Upper lobe of left lung (tissue), 6 donors: ENCODE measurements at regions not wholly inside any gene's neighbourhood (a gene's known extent, or its start where the extent isn't known, plus 50 kb on each side); places are given as distances from the start of the nearest gene placed in this dataset.

Source experiments
- ATAC-seq, 2 donors: fragments of 200-7000 bp; cut with Tn5 transposase; one replicate each; pipeline ENCODE4 v1.9.1; 2022; ENCODE audit warnings: mild to moderate bottlenecking in 2 of 2, moderate library complexity in 2 of 2; ENCODE audit not compliant: low FRiP score in 2 of 2
- DNase-seq, 2 donors: peaks; one replicate each; pipeline ENCODE4 v3.0.0-alpha.2; 2019 to 2020
- H3K27ac ChIP-seq, 4 donors: fragments of 200-600 bp; sonication (generic); one replicate each; pipeline ENCODE4 v1.5.1; 2016 to 2019
- H3K27me3 ChIP-seq, 4 donors: fragments of 200-600 bp; sonication (generic); one replicate each; pipeline ENCODE4 v1.5.1; 2017 to 2019
- H3K36me3 ChIP-seq, 4 donors: fragments of 200-600 bp; sonication (generic); one replicate each; pipeline ENCODE4 v1.5.1; 2016 to 2019
- H3K4me1 ChIP-seq, 4 donors: fragments of 200-600 bp; sonication (generic); one replicate each; pipeline ENCODE4 v1.5.1; 2018 to 2019
- H3K4me3 ChIP-seq, 4 donors: fragments of 200-600 bp; sonication (generic); one replicate each; pipeline ENCODE4 v1.5.1; 2017 to 2019; ENCODE audit warnings: mild to moderate bottlenecking in 2 of 4, moderate library complexity in 1 of 4
- H3K9me3 ChIP-seq, 4 donors: fragments of 200-600 bp; sonication (generic); one replicate each; pipeline ENCODE4 v1.5.1; 2018 to 2019
- EP300 ChIP-seq, 4 donors: sonication (generic); formaldehyde crosslinking; IDR thresholded peaks; one replicate each; pipeline ENCODE4 v1.5.1; 2017; ENCODE audit warnings: antibody characterized with exemption in 4 of 4, control low read depth in 2 of 4
- POLR2A ChIP-seq, 4 donors: fragments of 450-650 bp; IDR thresholded peaks; one replicate each; pipeline ENCODE4 v1.5.1; 2016 to 2017; ENCODE audit warnings: antibody characterized with exemption in 4 of 4, mild to moderate bottlenecking in 2 of 4
- POLR2AphosphoS5 ChIP-seq, 2 donors: sonication (generic); formaldehyde crosslinking; IDR thresholded peaks; one replicate each; pipeline ENCODE4 v1.5.1; 2017; ENCODE audit warnings: antibody characterized with exemption in 2 of 2
- WGBS, 2 donors: methylation state at CpG; one replicate each; pipeline ENCODE4 v1.1.5; 2017 to 2018; 5-methylcytosine and 5-hydroxymethylcytosine counted together
- TF ChIP-seq, protein P1 (sequence below), 6 experiments: fragments of 450-650 bp in 4 of 6; fragments of 200-600 bp in 2 of 6; sonication (generic) in 2 of 6; IDR thresholded peaks; one replicate each; pipeline ENCODE4 v1.5.1; 2016 to 2019; ENCODE audit warnings: antibody characterized with exemption in 6 of 6
- donor health status: DM: no; HTN: no; CAD: no; lungs with moderate emphysema.
- donor health status: DM: no; HTN: yes; CAD: no; lungs with severe emphysema.

DNA sequence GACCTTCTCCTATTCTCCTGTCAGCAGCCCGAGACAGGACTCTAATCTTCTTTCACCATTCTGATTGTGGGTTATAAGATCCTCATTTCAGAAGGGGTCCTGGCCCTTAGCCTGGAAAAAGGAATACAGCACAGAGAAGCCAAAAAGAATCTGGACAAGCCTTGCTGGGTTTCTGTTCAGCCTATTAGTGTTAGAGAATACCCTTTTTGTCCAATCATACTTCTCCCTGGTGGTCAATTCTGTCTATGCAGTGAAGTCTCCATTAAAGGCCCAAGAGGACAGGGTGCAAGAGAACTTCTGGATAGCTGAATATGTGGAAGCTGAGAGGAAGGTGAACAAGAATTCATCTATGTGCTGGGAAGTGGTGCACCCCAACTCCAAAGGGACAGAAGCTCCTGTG, 105.7 kb upstream of the AGA start:
- no peak overlapping the region for H3K4me3 ChIP-seq
- H3K27ac ChIP-seq: no peak overlapping the region
- H3K36me3 ChIP-seq: no peaks in the 10 kb centered on the region
- ATAC-seq (no peak), DNase-seq (no peak)
- no peaks in the 10 kb centered on the region for H3K9me3 ChIP-seq
- whole genome bisulfite sequencing, 2 donors: 69 to 74% methylated on average over 1 of the region's 1 CpG
- H3K27me3 ChIP-seq: no peaks in the 10 kb centered on the region
- H3K4me1 ChIP-seq: no peaks in the 10 kb centered on the region
- TF ChIP-seq EP300 (IDR thresholded peaks at IDR 0.05): no peak
- TF ChIP-seq, protein P1, sequence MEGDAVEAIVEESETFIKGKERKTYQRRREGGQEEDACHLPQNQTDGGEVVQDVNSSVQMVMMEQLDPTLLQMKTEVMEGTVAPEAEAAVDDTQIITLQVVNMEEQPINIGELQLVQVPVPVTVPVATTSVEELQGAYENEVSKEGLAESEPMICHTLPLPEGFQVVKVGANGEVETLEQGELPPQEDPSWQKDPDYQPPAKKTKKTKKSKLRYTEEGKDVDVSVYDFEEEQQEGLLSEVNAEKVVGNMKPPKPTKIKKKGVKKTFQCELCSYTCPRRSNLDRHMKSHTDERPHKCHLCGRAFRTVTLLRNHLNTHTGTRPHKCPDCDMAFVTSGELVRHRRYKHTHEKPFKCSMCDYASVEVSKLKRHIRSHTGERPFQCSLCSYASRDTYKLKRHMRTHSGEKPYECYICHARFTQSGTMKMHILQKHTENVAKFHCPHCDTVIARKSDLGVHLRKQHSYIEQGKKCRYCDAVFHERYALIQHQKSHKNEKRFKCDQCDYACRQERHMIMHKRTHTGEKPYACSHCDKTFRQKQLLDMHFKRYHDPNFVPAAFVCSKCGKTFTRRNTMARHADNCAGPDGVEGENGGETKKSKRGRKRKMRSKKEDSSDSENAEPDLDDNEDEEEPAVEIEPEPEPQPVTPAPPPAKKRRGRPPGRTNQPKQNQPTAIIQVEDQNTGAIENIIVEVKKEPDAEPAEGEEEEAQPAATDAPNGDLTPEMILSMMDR (IDR thresholded peaks at IDR 0.05): no peak
- no peak for TF ChIP-seq POLR2A (IDR thresholded peaks at IDR 0.05)
- no peak for TF ChIP-seq POLR2AphosphoS5 (IDR thresholded peaks at IDR 0.05)

DNA sequence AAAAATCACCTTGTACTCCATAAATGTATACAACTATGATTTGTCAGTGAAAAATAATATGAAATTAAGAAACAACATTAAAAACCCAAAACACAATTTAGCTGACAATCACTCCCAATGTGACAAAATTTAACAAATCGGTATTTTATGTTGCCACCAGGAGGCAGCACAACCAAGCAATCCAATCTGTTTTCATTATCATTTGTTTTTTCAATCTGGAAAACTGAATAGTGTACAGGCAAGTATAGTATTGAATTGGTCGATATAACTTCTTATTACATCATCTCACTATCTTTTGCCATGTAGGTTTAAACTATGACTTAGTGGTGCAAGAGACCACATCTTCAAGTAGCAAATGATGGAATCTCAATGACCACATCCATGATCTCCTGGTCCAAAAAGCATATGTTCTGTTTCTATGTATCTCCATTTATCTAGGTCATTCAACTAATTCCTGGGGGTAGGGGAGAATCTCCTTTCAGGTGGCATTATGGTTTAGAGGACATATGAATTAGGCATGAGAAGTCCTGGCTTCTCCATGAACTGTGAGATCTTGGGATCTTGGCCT, 112.9 kb upstream of the AGA start:
- no peak overlapping the region for H3K4me3 ChIP-seq
- H3K27ac ChIP-seq: no peak overlapping the region
- no peaks in the 10 kb centered on the region for H3K36me3 ChIP-seq
- TF ChIP-seq, protein P1 (IDR thresholded peaks at IDR 0.05): peak in 4 of 6 experiments; percentile 7 to 47 (median 35)
- TF ChIP-seq POLR2AphosphoS5 (IDR thresholded peaks at IDR 0.05): no peak
- DNase-seq (no peak), ATAC-seq (no peak)
- H3K27me3 ChIP-seq: no peaks in the 10 kb centered on the region
- 21 to 27% methylated on average over 2 of the region's 2 CpGs for WGBS, 2 donors
- H3K9me3 ChIP-seq: no peaks in the 10 kb centered on the region
- H3K4me1 ChIP-seq: no peaks in the 10 kb centered on the region

DNA sequence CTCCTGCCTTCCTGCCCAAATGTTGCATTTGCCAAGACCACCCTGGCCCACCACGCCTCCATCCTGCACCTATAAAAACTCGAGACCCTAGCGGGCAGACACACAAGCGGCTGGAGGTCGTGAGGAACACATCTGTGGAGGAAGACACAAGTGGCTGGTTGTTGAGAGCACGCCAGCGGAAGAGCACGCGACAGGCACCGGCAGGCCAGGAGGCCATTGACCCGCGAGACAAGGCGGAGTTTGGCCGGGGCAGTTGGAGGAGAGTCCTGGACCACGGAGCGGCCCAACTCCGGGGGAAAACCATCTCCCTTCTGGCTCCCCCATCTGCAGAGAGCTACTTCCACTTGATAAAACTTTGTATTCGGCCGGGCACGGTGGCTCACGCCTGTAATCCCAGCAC, 115.2 kb upstream of the AGA start:
- Histone ChIP-seq H3K9me3 (no peaks in the 10 kb centered on the region), H3K27ac (no peak overlapping the region), H3K4me3 (no peak overlapping the region), H3K4me1 (no peaks in the 10 kb centered on the region), H3K27me3 (no peaks in the 10 kb centered on the region), H3K36me3 (no peaks in the 10 kb centered on the region)
- ATAC-seq (peak in 1 of 2 donors; percentile 15), DNase-seq (peak in 1 of 2 donors; percentile 22)
- WGBS, 2 donors: 96% methylated on average over 17 to 21 of the region's 21 CpGs
- no peak for TF ChIP-seq POLR2AphosphoS5 (IDR thresholded peaks at IDR 0.05)
- TF ChIP-seq POLR2A (IDR thresholded peaks at IDR 0.05): no peak
- TF ChIP-seq, protein P1 (IDR thresholded peaks at IDR 0.05): no peak
- TF ChIP-seq EP300 (IDR thresholded peaks at IDR 0.05): no peak

DNA sequence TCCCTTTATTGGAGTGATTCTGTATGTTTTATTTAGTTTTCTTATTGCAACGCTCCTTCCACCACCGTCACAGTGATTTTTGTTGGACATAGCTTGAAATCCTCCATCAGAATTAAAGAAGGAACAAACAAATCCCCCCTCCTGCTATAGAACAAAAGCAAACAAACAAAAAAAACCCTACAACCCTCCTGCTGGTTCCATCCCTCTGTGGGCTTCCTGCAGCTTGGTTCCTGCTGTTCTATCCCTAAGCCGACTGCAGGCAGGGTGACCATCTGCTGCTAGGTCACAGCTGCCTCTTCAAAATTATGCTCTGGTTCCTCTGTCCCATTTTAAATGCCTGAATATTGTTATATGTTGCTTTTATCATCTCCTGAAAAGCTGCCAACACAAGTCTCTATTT, 116.8 kb upstream of the AGA start:
- Histone ChIP-seq H3K27me3 (no peaks in the 10 kb centered on the region), H3K4me3 (no peak overlapping the region), H3K27ac (no peak overlapping the region), H3K36me3 (no peaks in the 10 kb centered on the region), H3K9me3 (no peaks in the 10 kb centered on the region), H3K4me1 (no peaks in the 10 kb centered on the region)
- no peak for DNase-seq
- 84 to 88% methylated on average over 3 of the region's 3 CpGs for WGBS, 2 donors
- TF ChIP-seq POLR2AphosphoS5 (IDR thresholded peaks at IDR 0.05) (no peak), EP300 (IDR thresholded peaks at IDR 0.05) (no peak), POLR2A (IDR thresholded peaks at IDR 0.05) (no peak)
- TF ChIP-seq, protein P1 (IDR thresholded peaks at IDR 0.05): no peak
- no peak for ATAC-seq

DNA sequence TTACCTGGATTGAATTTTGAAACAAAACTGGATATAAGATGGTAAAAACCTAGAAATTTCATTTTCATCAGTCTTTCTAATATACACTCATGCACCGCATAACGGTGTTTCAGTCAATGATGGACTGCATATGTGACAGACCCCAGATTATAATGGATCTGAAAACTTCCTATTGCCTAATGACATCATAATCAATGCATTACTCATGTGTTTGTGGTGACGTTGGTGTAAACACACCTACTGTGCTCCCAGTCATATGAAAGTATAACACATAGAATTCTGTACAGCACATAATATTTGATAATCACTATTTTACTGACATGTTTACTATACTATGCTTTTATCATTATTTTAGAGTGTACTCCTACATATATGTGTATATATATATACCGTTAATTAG, 119.9 kb upstream of the AGA start:
- no peaks in the 10 kb centered on the region for H3K27me3 ChIP-seq
- no peaks in the 10 kb centered on the region for H3K9me3 ChIP-seq
- no peak overlapping the region for H3K27ac ChIP-seq
- H3K36me3 ChIP-seq: no peaks in the 10 kb centered on the region
- WGBS, 2 donors: 89 to 91% methylated on average over 4 of the region's 4 CpGs
- ATAC-seq (no peak), DNase-seq (no peak)
- no peaks in the 10 kb centered on the region for H3K4me1 ChIP-seq
- no peak overlapping the region for H3K4me3 ChIP-seq
- TF ChIP-seq EP300 (IDR thresholded peaks at IDR 0.05) (no peak), POLR2A (IDR thresholded peaks at IDR 0.05) (no peak), POLR2AphosphoS5 (IDR thresholded peaks at IDR 0.05) (no peak)
- TF ChIP-seq, protein P1 (IDR thresholded peaks at IDR 0.05): no peak
